Progenitor cell of endocrine pancreas (in vitro differentiated cells): ENCODE measurements at regions not wholly inside any gene's neighbourhood (a gene's known extent, or its start where the extent isn't known, plus 50 kb on each side); places are given as distances from the start of the nearest gene placed in this dataset.

Source experiments
- DNase-seq: peaks from one replicate; pipeline ENCODE4 v3.0.0; 2021; ENCODE audit warnings: low spot score; ENCODE audit not compliant: unreplicated experiment
- H3K27ac Mint-ChIP-seq: 2 replicates; pipeline ENCODE4 v1.8.0; 2021; ENCODE audit warnings: mild to moderate bottlenecking, moderate library complexity, mixed read lengths
- H3K27me3 Mint-ChIP-seq: 2 replicates; pipeline ENCODE4 v1.8.0; 2021; ENCODE audit warnings: mixed read lengths
- H3K36me3 Mint-ChIP-seq: 2 replicates; pipeline ENCODE4 v1.8.0; 2022; ENCODE audit warnings: mixed read lengths; ENCODE audit not compliant: insufficient read depth
- H3K4me1 Mint-ChIP-seq: 2 replicates; pipeline ENCODE4 v1.8.0; 2021; ENCODE audit warnings: low read depth, mixed read lengths
- H3K4me3 Mint-ChIP-seq: 2 replicates; pipeline ENCODE4 v1.8.0; 2021; ENCODE audit warnings: low read depth, mild to moderate bottlenecking, moderate library complexity, mixed read lengths
- H3K9me3 Mint-ChIP-seq: 2 replicates; pipeline ENCODE4 v1.8.0; 2021; ENCODE audit warnings: low read depth, mixed read lengths
- TF ChIP-seq, protein P1 (sequence below): fragments of 200-600 bp; sonication (generic); IDR thresholded peaks from one replicate; pipeline ENCODE4 v1.5.0; 2021; ENCODE audit warnings: antibody characterized with exemption, mild to moderate bottlenecking; ENCODE audit not compliant: unreplicated experiment

DNA sequence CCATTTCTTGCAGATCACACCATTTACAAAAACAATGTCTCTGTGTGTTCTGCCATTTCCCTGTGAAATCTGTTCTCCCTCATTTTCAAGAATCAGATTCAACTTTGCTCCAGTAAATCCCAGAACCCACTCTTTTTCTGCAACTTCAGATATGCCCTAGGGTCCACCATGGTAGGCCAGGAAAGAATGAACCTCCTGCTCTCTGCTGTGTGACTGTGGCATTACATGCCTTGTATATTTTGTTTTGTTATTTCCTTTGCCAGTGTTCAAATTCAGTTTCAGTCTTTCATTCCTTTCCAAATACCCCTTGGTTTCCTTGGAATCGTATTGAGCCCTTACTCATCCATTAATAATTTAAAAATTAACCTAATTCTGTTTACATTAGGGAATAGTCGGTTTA lies 290.2 kb upstream of the VCX start:
- Mint-ChIP-seq H3K4me3 (no peak overlapping the region), H3K27ac (no peak overlapping the region), H3K27me3 (peaks cover 4% of the 10 kb centered on the region), H3K4me1 (no peaks in the 10 kb centered on the region), H3K9me3 (peaks cover under 1% of the 10 kb centered on the region), H3K36me3 (no peaks in the 10 kb centered on the region)
- no peak for DNase-seq
- TF ChIP-seq, protein P1, sequence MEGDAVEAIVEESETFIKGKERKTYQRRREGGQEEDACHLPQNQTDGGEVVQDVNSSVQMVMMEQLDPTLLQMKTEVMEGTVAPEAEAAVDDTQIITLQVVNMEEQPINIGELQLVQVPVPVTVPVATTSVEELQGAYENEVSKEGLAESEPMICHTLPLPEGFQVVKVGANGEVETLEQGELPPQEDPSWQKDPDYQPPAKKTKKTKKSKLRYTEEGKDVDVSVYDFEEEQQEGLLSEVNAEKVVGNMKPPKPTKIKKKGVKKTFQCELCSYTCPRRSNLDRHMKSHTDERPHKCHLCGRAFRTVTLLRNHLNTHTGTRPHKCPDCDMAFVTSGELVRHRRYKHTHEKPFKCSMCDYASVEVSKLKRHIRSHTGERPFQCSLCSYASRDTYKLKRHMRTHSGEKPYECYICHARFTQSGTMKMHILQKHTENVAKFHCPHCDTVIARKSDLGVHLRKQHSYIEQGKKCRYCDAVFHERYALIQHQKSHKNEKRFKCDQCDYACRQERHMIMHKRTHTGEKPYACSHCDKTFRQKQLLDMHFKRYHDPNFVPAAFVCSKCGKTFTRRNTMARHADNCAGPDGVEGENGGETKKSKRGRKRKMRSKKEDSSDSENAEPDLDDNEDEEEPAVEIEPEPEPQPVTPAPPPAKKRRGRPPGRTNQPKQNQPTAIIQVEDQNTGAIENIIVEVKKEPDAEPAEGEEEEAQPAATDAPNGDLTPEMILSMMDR, result peak; percentile 22

DNA sequence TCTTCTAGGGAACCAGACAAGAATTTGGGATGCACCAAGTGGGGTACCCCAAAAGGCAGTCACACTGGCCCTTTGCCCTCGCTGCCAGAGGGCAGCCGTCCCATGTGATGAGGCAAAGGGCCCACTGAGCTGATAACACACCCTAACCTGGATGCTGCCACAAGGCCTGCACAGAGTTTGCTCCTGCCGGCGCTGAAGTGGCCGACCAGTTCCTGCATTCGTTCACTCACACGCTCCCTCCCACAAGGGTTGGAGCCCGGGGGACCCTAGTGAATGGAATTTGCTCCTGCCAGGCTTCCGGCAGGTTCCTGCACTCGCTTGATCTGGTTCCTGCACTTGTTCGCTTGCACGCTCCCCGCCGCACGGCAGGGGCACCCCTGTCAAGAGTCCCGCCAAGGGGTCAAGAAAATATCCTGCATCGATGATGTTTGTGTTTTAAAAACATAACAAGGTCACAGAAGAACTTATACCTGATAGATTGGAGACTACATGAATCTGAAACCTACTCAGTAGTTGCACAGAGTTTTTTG lies 296.4 kb upstream of the VCX start:
- Mint-ChIP-seq H3K4me3 (no peak overlapping the region), H3K9me3 (peaks cover 7% of the 10 kb centered on the region), H3K36me3 (no peaks in the 10 kb centered on the region), H3K4me1 (no peaks in the 10 kb centered on the region), H3K27ac (no peak overlapping the region), H3K27me3 (no peaks in the 10 kb centered on the region)
- TF ChIP-seq, protein P1, result no peak
- DNase-seq, result no peak

GRCh38 chrX:7545564-7545963 lies 297.4 kb upstream of the VCX start:
- DNase-seq, result no peak
- H3K27ac Mint-ChIP-seq, result no peak overlapping the region

DNA sequence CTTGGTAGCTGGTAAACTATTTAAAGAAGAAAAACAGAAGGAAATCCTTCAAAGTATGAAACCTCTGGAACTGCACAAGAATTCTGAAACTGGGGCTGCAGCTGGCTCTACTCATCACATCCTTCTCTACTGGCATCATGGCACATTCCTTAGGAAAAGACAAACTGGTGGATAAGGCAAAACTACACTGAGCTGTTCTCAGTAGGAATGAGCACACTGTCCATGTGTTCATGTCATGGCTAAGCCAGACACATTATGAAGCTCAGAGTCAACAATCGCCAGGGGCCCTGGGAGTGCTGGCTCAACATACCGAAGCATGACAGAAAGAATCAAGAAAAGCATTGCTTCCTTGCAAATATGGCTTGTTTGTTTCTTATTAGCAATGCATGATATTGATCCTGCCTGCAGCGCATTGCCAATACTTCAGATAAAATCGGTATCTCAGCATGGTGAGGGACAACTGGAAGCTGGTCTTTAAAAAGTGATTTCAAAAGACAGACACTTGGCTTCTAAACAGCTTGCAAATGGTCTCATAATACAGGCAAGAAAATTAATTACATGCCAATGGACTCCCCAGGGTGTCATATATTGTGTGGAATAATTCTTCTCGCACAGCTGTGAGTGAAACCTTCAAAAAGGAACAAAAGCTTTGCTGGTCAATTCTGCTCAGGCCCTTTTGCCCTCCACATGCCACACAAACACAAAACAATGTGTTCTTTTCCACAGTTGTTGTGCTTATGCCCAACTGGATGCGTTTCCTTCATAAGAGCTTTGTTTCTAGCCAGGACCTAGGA lies 300.2 kb upstream of the VCX start:
- DNase-seq, result no peak
- no peak overlapping the region for H3K27ac Mint-ChIP-seq
- no peaks in the 10 kb centered on the region for H3K27me3 Mint-ChIP-seq
- peaks cover 22% of the 10 kb centered on the region for H3K9me3 Mint-ChIP-seq
- TF ChIP-seq, protein P1, result no peak
- H3K36me3 Mint-ChIP-seq, result no peaks in the 10 kb centered on the region
- H3K4me1 Mint-ChIP-seq, result no peaks in the 10 kb centered on the region
- H3K4me3 Mint-ChIP-seq, result no peak overlapping the region

More at GRCh38 chrX:7545564-7545963, 297.4 kb upstream of the VCX start:
- Mint-ChIP-seq H3K36me3 (no peaks in the 10 kb centered on the region), H3K4me3 (no peak overlapping the region), H3K27me3 (no peaks in the 10 kb centered on the region), H3K4me1 (no peaks in the 10 kb centered on the region), H3K9me3 (peaks cover 13% of the 10 kb centered on the region)
- TF ChIP-seq, protein P1, result no peak

- no peak overlapping the region for H3K4me3 Mint-ChIP-seq
- no peak for DNase-seq
- H3K9me3 Mint-ChIP-seq, result peaks cover 13% of the 10 kb centered on the region
- TF ChIP-seq, protein P1, result no peak
- no peaks in the 10 kb centered on the region for H3K27me3 Mint-ChIP-seq
- H3K27ac Mint-ChIP-seq, result no peak overlapping the region
- no peaks in the 10 kb centered on the region for H3K36me3 Mint-ChIP-seq
- H3K4me1 Mint-ChIP-seq, result no peaks in the 10 kb centered on the region
These were observed 320.1 kb upstream of the VCX start for GRCh38 chrX:7522860-7523259.
